IPS-NIHi7 (cell line): ENCODE measurements at regions not wholly inside any gene's neighbourhood (a gene's known extent, or its start where the extent isn't known, plus 50 kb on each side); places are given as distances from the start of the nearest gene placed in this dataset.
"Not testable (repeated sequence)": the region's sequence is repeated elsewhere in the genome, so short reads cannot be mapped to it uniquely, and the experiment has no call there.

Experiments
- DNase-seq: peaks from one replicate; pipeline ENCODE4 v3.0.0; 2012; ENCODE audit warnings: mixed read lengths; ENCODE audit errors: extremely low spot score

GRCh38 chr17:33896263-33896662 is 358.8 kb upstream of the CCL2 start:
- DNase-seq: no peak

GRCh38 chr17:33901085-33901484 is 354.0 kb upstream of the CCL2 start:
- peak; percentile 19 for DNase-seq

GRCh38 chr17:33902901-33903449 is 352.1 kb upstream of the CCL2 start:
- DNase-seq: no peak

- DNase-seq: no peak
Observed at GRCh38 chr17:33904476-33904875, 350.6 kb upstream of the CCL2 start.

GRCh38 chr17:33905338-33905800 is 349.7 kb upstream of the CCL2 start:
- no peak for DNase-seq

GRCh38 chr17:33908363-33909064 is 346.6 kb upstream of the CCL2 start:
- DNase-seq: no peak

- DNase-seq: no peak
Observed at GRCh38 chr17:33910200-33910857, 344.8 kb upstream of the CCL2 start.

GRCh38 chr17:33914125-33914524 is 341.0 kb upstream of the CCL2 start:
- DNase-seq: no peak

GRCh38 chr17:33922971-33923370 is 332.1 kb upstream of the CCL2 start:
- no peak for DNase-seq

GRCh38 chr17:33924104-33924503 is 331.0 kb upstream of the CCL2 start:
- no peak for DNase-seq

- no peak for DNase-seq
Observed at GRCh38 chr17:33925649-33926048, 329.4 kb upstream of the CCL2 start.

- peak; percentile 58 for DNase-seq
Observed at GRCh38 chr17:33927732-33928133, 327.4 kb upstream of the CCL2 start.

GRCh38 chr17:33929181-33929724 is 325.8 kb upstream of the CCL2 start:
- DNase-seq: peak; percentile 74

- not testable (repeated sequence) for DNase-seq
Observed at GRCh38 chr17:33931148-33931814, 323.8 kb upstream of the CCL2 start.

- DNase-seq: no peak
Observed at GRCh38 chr17:33932996-33933395, 322.1 kb upstream of the CCL2 start.

- DNase-seq: no peak
Observed at GRCh38 chr17:33933576-33933975, 321.5 kb upstream of the CCL2 start.

- no peak for DNase-seq
Observed at GRCh38 chr17:33934696-33935095, 320.4 kb upstream of the CCL2 start.

GRCh38 chr17:33935822-33936221 is 319.3 kb upstream of the CCL2 start:
- DNase-seq: no peak

GRCh38 chr17:33936764-33937163 is 318.3 kb upstream of the CCL2 start:
- no peak for DNase-seq

GRCh38 chr17:33939959-33940358 is 315.1 kb upstream of the CCL2 start:
- DNase-seq: no peak

GRCh38 chr17:33940769-33941370 is 314.2 kb upstream of the CCL2 start:
- no peak for DNase-seq

- DNase-seq: no peak
Observed at GRCh38 chr17:33941744-33942143, 313.3 kb upstream of the CCL2 start.
